ENCODE measurements at regions not wholly inside any gene's neighbourhood (a gene's known extent, or its start where the extent isn't known, plus 50 kb on each side); places are given as distances from the start of the nearest gene placed in this dataset.

DNA sequence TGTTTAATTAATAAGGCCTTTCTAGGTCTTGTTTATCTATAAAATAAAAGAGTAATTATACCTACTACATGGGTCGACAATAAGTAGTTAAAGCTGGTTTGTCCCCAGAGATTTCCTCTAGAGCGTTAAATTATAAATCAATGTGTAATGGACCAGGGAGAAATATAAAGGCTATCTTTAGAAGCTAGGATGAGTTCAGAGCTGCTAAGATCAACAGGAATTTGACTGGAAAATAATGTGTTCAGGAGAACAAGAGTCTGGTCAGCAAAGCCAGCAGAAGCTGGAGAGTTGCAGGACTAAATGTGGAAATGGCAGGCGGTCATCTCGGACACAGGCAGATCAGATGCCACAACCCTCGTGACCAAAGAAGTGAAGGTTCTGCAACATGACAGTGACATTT, 428.8 kb downstream of the EPM2A start:
- no peak for DNase-seq

DNA sequence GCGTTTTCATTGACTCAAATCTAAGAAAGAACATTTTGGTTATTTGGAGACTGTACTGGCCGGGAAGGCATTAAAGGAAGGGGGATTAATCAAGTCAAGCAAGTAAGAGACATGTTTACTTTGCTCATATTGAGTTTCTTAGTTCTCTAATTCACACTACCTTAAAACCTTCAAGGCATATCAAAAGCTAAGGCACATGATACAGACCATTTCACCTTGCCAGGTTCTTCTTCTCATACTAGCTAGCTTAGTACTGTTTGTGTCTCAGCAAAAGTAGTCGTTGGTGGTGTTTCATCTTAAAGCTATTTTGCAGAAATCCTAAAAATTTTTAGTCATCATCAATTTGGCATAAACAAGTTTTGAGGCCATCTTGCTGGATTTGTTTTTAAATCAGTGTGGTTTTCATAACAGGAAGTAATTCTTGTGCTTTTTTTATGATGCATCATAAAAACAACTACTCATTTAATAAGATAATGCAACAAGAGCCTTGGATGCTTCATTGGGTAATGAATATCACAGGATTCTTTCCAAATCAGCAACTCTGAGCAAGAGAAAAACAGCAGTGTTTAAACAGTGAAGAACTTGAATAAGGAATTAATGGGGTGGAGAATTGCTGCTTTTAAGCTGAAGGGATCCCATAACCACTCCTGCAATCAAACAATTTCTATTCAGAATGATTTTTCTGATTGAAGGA, 425.3 kb downstream of the EPM2A start:
- no peak for DNase-seq

DNA sequence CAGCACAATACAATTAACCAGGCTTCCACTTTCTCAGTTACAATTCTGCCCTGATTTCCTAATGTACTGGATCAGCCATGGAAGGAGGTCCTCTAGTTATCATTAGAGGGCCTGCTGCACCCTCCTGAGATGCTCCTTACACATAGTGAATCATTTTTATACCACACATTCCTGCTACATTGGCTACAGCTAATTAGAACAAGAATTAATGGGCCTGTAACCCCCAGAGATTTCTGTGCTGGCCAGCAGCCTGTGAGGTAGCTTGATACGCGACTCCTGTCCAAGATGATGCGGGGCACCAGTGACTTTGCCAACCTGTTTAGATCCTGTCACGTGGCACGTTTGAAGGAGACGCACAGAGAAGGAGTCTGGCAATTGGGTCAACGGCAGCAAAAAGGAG, 422.8 kb downstream of the EPM2A start:
- DNase-seq, result no peak

DNA sequence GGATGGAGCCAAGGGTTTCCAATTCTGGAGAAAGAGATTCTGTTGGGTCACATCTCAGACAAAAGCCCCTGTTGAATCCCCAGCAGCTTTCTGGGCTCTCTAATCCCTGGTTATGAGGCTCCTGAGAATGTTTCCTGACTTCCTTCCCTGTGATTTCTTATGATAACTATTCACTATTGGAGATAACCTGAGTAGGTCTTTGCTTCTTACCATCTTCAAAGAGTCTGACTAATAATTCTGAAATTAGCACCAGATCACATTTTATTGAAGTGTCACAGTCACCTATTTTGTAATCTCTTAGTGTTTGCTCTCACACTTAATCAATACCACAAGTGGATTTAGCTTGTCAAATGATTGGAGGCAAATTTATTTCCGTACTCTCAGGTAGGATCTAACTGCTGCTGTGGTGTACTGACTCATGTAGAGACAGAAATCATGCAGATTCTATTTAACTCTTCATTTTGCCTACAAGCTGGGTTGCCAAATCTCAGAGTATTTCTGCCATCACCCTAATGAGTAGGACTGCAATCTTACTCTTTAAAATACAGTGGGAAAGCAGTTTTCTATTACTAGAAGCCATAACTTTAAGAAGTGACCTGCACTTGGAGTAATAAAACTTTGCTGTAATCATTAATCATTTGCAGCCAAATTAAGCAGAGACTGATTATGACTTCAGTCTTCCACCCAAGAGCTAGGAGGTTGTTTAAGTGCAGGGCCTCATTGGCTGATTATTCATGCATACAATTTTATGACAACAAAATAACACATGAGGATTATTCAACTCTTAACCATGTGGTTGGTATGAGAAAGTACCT, 422.1 kb downstream of the EPM2A start:
- no peak for DNase-seq

DNA sequence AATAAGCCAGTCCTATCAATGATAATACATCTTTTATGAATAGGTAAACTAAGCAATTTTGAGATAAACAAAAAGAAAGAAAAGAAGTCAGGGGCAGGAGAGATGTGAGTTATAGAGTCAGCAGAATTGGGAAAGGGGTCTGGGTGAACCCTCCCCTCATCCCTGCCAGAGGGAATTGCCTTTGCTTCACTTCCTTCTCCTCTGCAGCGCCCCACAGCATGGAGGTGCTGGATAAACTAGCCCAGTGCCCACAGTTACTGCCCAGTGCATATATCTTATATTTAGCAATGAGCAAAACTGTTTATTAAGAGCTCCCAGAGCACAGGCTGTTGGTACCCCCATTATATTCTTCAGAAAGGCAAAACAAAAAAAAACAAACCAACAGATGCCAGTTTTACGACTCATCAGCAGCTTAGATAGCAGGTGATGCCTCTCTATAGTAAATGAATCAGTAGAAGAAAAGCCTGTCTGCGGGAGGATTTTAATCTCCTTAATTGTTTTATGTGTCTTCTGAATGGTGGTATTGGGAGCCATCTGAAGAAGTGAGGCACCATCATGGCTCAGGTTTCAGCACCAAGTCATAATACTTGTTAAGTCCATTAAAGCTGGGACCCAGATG, 419.2 kb downstream of the EPM2A start:
- DNase-seq, result no peak

GRCh38 chr6:145318952-145319351, 416.4 kb downstream of the EPM2A start:
- DNase-seq, result no peak

- DNase-seq, result no peak
Observed at GRCh38 chr6:145319605-145320004, 415.7 kb downstream of the EPM2A start.

DNA sequence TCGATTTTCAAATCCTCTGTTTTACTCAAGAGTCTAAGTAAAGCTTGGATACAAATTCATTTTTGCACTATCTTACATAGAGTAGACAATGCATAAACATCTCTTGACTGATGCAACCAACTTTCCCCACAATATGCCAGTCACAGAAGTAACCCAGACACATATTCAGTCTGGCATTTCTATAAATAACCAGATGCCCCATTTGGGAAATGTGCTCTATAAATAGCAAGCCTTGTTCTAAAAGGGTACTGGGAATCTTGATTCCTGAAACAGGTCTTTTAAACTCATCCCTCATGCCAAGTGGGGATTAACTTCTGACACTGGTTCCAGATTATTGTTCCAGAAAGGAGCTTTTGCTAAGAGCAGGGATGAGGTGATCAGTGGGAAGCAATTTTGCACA, 411.7 kb downstream of the EPM2A start:
- DNase-seq, result no peak

- no peak for DNase-seq
Observed at GRCh38 chr6:145327586-145327985, 407.7 kb downstream of the EPM2A start.

GRCh38 chr6:145329257-145329656, 406.1 kb downstream of the EPM2A start:
- DNase-seq, result no peak

- DNase-seq, result no peak
Observed at GRCh38 chr6:145331066-145331465, 404.3 kb downstream of the EPM2A start.

- DNase-seq, result no peak
Observed at GRCh38 chr6:145332011-145332410, 403.3 kb downstream of the EPM2A start.

- no peak for DNase-seq
Observed at GRCh38 chr6:145336119-145336518, 399.2 kb downstream of the EPM2A start.

DNA sequence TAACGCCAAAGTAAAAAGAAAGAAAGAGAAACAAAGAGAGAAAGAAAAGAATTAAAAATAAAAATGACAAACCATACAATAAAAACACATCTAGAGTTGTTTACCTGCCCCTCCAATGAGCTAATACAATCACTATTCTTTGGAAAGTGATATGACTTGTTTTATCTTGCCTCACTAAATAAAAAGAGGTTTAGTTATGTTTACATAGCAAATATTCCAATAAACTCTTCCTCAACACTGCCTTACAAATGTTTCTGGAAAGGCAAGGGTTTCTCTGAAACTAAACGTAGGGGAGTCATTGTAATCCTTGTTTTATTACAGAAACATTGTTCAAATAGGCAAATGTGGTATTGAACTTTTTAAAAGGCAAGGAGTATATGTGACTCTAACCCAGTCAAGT, 396.2 kb downstream of the EPM2A start:
- DNase-seq, result no peak

DNA sequence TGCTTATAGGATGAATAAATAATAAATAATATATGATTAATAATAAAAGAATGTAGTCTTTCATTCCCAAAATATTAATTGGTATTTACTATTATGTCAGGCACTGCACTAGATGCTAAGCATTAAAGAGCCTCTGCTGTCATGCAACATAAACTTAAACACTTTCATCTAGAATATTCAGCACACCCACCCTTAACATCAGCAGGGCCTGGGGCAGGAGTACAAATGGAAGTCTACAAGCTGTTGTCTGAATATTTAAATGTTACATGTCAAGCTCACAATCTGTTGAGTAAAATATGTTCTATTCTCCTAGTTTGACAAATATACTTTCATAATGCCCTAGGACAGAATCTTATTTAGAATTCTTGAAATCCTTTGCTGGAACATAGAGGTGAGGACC, 395.1 kb downstream of the EPM2A start:
- DNase-seq, result no peak

DNA sequence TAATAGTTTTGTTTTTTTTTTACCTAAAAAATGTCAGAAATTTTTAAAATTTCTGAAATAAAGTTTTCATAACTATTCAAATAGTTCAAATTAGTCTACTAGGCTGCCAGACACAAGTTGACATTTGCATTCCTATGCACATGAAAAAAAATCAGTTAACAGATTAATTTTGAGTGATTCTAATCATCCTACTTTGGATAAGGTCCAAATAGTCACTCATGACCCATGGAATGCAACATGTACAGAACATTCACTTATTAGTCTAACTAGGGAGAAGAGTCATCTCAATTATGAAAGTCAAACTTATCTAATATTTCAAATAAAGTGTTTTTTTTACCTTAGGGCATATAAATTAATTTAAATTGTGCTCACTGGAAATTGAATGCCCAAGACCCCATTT, 390.2 kb downstream of the EPM2A start:
- no peak for DNase-seq

DNA sequence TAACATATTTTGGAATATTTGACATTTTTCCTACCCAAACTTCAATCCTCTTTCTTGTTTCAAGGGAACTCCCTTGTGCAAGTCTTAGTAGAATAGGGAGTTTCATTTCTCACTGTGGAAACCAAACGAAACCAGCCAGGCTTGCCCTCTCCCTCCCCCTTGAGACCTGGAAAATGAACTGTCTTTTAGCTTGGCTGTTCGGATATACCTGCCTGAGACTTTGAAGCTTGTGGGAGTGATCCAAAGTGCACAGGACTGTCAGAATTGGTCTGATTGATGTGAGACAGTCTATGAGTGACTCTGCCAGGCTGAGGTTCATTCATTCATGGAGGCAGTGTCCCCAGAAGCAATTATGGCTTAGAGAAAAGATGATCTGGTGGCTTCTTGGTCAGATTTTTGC, 388.1 kb downstream of the EPM2A start:
- DNase-seq, result no peak

- DNase-seq, result no peak
Observed at GRCh38 chr6:145349950-145350510, 385.3 kb downstream of the EPM2A start.

GRCh38 chr6:145350928-145351327, 384.4 kb downstream of the EPM2A start:
- no peak for DNase-seq

GRCh38 chr6:145352382-145353080, 382.8 kb downstream of the EPM2A start:
- DNase-seq, result no peak

- DNase-seq, result no peak
Observed at GRCh38 chr6:145360865-145361264, 374.5 kb downstream of the EPM2A start.

DNA sequence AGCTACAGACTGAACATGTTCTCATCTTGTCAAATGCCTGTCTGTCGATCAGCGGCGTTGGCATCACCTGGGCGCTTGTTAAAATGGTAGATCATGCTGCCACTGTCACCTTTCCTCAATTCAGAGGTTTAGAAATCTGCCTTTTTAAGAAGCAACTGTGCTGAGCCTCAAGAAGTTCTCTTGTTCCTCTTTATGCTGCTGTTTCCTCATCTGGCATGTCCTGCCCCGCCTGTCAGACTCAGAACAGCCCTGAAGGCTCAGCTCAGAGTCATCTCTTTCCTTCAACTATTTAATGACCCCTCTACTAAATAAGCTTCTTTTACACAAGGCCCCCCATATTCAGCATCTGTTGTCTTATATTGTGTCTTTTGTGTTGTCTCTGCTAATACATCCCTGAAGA, 368.2 kb downstream of the EPM2A start:
- no peak for DNase-seq

DNA sequence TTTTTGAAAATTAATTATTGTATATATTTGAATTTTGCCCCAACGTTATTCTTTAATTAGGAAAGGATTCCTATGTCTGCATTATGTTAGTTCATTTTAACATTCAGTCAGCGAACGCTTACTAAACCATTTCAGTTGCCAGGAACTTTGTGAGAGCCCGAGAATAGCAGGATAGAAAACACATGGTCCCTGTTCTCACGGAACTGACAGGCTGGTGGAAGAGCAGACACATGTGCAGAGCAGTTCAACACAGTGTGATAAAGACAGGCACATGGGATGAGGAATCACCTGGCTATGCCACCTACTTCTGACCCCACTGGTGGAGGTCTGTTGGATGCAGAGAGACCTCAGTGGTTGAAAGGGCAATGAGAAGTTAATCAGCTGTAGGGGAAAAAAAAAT, 367.2 kb downstream of the EPM2A start:
- no peak for DNase-seq
